ENCODE measurements at regions not wholly inside any gene's neighbourhood (a gene's known extent, or its start where the extent isn't known, plus 50 kb on each side); places are given as distances from the start of the nearest gene placed in this dataset.

DNA sequence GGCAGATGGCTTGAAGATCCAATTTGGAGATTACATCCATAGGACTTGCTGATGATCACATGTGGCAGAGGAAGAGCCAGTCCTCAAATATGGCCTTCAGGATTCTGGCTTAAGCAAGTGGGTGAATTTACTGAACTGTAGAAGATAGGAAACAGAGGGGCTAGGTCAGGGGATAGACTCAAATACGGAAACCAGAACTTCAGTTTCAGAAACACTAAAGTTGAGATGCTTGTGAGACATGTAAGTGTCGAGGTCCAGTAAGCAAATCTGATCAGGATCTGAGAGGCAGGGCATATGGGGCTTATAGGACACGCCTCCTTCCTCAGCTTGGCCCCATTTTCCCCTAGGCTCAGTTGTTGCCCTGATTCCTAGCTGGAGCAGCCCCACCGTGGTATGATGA, 107.7 kb downstream of the LBH start:
- no peak for DNase-seq

DNA sequence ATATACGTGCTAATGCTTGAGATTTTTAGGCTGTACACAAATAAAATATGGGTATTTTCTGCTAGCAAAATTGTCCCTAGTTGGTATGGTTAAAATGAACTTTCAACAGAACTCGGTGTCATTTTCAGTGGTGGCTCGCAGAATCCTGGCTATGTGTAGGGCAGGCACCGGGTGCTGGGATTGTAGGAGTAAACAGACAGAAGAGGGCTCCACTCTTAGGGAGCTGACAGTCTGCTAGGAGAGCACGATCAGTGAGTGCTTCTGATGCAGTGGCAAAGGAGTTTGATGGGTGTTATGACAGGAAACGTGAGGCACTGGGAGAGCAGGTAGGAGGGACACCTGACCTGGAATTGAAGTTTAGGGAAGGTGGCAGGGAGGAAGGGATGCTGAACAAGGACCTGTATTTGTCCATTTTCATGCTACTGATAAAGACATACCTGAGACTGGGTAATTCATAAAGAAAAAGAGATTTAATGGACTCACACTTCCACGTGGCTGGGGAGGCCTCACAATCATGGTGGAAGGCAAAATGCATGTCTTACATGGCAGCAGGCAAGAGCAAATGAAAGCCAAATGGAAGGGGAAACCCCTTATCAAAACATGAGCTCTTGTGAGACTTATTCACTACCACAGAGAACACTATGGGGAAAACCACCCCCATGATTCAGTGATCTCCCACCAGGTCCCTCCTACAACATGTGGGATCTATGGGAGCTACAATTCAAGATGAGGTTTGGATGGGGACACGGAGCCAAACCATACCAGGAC, 105.4 kb upstream of the LCLAT1 start:
- no peak for DNase-seq

DNA sequence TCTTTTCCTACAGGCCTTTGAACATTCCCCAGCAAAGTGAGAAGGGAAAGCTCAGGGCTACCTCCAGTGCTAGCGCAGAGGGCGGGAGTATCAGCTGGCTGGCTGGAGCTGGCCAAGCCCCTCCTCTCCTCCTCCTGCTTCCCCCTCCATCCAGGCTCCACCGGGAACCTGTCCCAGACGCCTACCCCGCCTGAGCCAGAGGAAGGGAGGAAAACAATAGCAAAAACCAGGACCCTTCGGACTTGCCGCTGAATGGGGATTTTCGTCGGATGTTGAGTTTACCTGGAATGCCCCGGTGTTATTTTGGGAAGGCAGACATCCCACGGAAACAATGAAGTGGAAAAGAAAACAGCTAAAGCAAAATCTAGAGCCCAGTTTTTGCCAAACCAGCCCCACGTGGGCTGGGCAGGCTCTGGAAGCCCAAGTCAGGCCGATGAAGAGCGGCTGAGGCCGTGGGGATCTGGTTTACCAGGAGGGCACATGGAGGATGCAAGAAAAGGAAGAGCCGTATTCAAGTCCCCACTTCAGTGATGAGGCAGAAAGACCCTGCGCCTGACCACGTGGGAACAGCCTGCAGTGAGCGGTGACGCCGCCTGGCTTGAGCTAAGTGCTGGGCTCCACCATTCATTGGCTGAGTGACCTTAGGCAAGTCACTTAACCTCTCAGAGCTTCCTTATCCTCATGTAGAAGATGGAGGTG, 100.4 kb upstream of the LCLAT1 start:
- peak in 9 of 56 donors; percentile 1 to 38 (median 5) for DNase-seq

DNA sequence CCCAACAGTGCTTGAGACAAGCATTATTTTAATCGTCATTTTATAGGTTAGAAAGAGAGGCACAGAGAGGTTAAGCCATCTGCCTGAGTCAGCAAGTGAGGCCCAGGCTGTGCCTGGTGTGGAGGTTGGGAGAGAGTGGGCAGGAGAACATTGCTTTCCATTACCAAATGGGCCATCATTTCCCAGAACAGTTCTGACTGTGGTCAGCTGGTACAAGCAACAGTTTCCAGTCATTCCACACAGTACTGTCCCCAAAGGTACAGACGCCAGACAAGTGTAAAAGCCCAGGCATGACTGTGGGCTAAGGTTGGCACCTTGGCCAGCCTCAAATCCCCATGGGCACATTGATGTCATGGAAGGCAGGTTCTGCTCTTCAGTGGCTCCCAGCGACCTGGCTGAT, 98.2 kb upstream of the LCLAT1 start:
- DNase-seq = no peak

DNA sequence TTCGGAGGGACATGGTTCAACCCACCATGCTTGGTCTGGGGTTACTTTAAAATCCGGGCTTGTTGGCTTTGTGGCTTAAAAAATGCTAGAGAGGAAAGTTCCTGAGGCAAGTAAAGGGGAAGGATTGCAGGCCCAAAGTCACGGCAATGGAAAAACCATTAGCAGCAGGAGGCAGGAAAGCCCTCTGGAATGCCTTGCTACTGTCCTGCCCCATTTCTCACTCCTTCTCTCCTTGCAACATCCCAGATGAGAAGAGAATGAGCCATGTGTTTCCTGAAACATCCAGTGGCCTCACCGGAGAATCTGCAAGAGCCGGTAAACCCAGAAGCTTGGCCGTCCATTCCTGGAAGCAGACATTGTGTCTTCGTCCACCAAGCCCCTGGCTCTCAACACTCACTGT, 97.4 kb upstream of the LCLAT1 start:
- no peak for DNase-seq

- DNase-seq = no peak
Measured at GRCh38 chr2:30351116-30351515, 95.9 kb upstream of the LCLAT1 start.

DNA sequence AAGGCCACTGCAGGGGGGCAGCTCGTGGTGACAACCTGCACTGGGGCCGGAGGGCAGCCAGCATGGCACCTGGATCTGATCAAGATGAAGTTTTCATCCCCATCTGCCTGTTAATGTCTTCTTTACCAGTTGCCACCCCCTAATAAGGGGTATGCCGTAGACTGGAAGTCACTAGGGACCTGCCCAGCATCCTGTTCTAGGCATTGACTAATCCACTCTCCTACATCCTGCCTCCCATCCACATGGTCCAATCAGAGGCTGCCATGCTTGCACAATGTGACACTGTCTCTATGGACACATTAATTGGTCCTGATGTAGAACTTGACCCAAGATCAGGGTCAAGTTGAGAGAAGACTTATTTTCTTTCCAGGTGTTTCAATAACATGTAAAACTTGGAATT, 95.1 kb upstream of the LCLAT1 start:
- DNase-seq = no peak

DNA sequence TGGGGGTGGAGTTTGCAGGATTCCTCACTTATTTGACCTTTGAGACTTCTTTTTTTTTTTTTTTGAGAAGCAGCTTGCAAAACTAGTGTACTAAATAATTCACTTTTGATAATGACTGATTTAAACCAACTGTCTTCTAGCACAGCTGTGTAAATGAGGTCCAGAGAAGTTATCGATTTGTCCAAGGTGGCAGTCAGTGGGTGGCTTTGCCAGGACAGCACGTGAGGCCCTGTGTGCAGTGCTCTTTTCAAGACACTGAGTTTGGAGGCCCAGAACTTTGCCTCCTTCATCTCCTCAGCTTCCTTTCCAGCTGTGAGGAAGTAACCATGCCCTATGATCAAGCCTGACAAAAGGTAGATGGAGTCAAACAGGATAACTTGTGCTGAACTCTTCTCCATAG, 92.9 kb upstream of the LCLAT1 start:
- DNase-seq = no peak

DNA sequence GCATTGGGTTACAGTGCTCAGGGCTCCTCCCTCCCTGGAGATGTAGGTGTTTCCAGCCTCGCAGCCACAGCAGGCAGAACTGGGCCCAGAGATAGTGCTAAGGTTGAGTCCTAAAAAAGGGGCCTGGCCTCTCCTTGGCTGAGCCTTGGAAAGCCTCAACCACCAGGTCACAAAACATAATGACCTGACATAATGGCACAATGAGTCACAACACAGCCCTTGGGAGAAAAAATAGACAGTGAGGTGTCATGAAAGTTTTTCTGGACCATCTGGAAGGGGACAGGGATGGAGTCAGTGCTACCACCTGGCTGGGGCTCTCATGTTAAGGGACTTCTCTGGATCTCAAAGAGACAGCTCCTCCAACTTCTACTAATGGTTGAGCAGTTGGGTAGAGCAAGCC, 92.4 kb upstream of the LCLAT1 start:
- DNase-seq = no peak

GRCh38 chr2:30355306-30355705, 91.7 kb upstream of the LCLAT1 start:
- DNase-seq = no peak

DNA sequence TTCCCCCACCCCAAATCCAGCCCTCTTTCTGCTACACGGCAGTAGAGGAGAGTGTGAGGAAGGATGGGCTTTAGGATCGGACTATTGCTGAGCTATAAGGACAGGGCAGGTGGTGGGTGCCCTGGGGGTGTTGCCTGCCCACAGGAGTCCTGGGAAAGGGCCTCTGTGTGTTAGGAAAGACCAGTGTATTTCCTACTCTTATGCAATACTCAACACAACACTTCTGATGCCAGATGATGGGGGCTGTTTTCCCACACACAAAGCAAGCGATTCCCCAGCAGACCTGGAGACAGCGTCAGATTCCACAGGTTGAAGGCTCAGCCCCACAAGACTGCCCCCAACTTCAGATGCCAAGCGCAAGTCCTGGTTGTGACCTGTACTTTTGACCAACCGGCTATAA, 91.0 kb upstream of the LCLAT1 start:
- DNase-seq = no peak

- DNase-seq = no peak
Measured at GRCh38 chr2:30356776-30357175, 90.3 kb upstream of the LCLAT1 start.

DNA sequence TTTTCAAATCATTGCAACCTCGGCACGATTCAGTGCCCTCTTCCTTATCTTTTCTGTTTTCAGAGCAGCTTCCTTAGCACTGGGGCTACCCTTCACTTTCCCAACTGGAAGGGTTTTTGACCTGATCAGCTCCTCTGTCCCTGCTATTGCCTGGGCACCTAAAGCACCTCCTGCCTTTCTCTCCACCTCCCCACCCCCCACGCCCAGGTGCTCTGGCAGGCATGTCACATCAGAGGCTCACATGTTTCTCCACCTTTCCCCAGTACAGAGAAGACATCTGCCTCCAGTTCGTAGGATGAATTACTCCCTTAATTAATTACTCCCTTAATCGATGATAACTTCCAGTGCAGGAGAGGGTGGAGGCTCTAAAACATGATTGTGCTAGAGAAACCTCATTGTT, 88.7 kb upstream of the LCLAT1 start:
- DNase-seq = no peak

- DNase-seq = no peak
Measured at GRCh38 chr2:30358842-30359241, 88.2 kb upstream of the LCLAT1 start.

DNA sequence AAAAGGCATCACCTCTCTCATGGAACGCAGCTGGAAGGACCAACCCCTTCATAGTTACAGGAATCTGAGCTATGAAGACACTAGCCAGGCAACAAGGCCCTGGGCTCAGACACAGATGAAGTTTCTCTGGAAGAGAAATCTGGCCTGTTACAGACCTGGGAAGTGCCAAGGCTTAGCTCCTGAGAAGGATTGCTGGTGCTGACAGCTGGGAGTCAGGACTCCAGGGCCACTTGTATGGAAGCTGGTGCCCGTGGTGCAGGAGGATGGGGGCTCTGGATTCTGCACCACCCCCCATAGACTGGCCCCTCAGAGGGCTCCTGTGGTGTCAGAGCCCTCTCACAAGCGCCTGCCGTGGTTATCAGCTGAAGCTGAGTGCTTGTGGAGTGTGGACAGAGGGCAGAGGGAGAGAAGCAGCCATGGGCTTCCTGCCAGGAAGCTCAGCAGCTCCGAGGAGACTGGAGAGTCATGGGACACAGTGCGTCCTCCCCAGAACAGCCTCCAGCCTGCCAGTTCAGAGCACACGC, 87.3 kb upstream of the LCLAT1 start:
- DNase-seq = no peak

DNA sequence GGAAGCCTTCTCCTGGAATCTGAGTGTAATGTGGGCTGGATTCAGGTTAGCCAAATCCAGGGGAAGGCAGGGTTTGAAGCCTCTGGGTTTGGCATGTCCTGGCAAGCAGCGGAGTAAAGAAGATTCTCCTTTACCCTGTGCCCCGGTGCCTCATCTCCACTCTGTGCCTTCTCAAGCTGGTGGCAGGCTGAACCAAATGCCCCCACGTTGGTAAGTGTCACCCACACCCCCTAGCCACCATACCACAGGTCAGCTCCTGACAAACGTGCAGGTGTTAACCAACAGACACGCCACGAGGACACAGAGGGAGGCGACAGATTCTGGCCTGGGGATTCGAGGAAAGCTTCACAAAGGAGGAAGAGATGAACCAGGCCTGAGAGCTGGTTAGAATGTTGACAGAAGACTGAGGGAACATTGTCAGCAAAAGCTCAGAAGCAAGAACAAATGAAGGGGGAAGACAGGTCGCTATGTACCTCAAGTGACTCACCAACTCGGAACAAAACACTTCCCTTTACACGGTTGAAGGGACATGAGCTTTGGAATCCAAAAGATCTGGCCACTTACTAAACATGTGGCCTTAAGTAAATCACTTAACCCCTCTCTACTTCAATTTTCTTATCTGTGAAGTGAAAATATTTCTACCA, 85.2 kb upstream of the LCLAT1 start:
- no peak for DNase-seq

DNA sequence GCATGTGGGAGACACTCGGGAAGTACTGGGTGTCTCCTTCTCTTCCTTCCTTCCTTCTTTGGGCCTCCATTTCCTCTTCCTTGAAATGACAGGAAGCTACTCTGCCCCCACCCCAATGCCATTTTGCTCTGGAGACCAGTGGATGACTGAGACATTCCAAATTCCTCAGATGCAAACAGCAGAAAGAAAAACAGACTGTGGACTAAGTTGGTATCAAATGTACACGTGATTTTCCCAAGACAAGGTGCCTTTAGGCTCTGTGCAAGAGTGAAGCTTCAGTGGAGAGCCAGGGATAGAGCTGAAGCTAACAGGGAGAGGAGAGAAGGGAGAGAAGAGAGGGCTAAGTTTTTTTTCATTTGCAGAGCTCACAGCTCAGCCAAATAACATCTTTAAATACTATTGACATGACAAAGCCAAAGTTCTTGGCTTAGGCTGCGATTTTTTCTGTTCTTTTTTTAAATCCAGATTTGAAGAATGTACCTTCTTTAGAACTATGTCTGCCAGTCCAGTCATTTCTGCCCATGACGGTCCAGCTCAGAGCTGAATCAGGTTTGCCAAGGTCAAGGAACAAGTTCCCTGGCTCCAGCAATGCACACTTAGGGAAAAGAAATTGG, 84.5 kb upstream of the LCLAT1 start:
- DNase-seq = no peak

DNA sequence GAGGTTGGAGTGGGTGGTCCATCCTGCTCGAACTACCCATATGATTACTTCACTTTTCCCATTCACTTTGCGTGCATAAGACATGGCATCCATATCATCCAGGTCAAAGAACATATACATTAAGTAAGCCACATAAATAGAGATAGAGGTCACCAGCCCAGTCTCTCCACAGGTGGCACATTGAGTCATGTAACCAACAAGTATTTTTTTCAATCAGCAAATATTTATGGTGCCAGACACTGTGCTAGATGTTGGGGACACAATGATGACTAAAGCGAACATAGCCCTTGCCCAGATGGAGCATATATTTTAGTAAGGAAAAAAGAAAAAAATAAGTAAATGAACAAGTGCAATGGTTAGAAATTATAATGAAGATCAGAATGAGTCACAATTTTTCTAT, 83.6 kb upstream of the LCLAT1 start:
- DNase-seq = no peak

GRCh38 chr2:30365201-30365600, 81.8 kb upstream of the LCLAT1 start:
- DNase-seq = no peak

GRCh38 chr2:30366199-30366691, 80.8 kb upstream of the LCLAT1 start:
- no peak for DNase-seq

- DNase-seq = no peak
Measured at GRCh38 chr2:30367232-30368070, 79.6 kb upstream of the LCLAT1 start.

Data from nucleus accumbens (tissue), 56 donors.